NCI-H2107 treated with DMSO at 0.1 percent for 48 hours (cell line): ENCODE measurements at regions not wholly inside any gene's neighbourhood (a gene's known extent, or its start where the extent isn't known, plus 50 kb on each side); places are given as distances from the start of the nearest gene placed in this dataset.

Experiments
- DNase-seq: peaks from one replicate; lab custom pipeline; 2025; ENCODE audit not compliant: unreplicated experiment; lab: John Stamatoyannopoulos, UW

GRCh38 chr4:132818091-132818490 is 331.0 kb upstream of the PCDH10 start:
- no peak for DNase-seq

DNA sequence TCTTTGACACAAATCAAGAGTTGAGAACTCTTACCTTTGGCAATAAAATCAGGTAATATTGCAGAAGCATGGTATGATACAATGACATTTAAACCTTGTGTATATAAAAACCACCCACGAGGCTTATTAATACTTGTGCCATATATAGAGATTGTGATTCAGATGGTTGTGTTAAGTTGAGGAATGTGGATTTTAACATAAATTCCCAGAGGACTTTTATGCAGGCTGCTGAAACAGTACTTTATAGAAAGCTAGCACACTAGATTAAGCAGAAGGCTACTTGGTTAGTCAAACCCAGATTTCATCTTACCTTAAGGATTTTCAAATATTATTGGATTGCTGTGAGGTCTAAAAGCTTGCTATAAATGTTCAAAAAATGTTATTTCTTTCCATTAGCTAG is 325.7 kb upstream of the PCDH10 start:
- no peak for DNase-seq

- no peak for DNase-seq
Measured at GRCh38 chr4:132824761-132825160, 324.3 kb upstream of the PCDH10 start.

DNA sequence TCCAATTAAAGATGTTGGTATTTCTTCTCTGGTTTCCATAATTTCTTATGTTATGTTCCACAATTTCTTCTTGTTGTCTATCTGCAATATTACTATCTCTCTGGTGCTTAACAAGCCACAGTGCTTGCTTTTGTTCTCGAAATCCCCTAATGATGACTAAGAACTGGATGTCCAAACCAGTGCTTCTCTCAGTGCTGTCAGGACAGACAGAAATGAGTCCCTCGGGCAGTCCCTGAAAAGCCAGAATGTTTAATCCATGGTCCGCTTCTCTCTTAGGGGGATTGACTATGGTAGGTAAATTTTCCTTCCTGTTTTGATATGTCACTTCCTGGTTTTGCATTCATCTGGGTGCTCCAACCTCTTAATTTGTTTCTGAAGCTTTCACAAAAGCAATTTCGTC is 321.6 kb upstream of the PCDH10 start:
- DNase-seq: no peak

DNA sequence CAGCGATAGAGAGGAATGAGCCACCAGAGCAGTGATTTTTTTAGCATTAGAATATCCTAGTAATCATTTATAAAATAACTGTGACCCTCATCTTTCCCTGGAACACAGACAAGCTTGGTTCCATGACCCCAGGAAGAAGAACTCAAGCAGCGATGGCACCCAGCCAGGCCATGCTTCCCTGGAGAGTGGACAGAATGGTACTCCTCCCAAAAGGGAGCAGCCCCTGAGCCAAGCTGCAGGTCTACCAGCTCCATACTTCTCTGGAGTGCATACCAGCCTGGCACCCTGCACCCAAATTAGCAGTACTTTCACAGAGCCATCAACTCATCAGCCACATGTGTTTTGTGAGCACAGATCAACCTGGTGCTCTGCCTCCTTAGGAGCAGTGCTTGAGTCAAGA is 310.9 kb upstream of the PCDH10 start:
- DNase-seq: no peak

GRCh38 chr4:132839070-132839469 is 310.0 kb upstream of the PCDH10 start:
- no peak for DNase-seq

DNA sequence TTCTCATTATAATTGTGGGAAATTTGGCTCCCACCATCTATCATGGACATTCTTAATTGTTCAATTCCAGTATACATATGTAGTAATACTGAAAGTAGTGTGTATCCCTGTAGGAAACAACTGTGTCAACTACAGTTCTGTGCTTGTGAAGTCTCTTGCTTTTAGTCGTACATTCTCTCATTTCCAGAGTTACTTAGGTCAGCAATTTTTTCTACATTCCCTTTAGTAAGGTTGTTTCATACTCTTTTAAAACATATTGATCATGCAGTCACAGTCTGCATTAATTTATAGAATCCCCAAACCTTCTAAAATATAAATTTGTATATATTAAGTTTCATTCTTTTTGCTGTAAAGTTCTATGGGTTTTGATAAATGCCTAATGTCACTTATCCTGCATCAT is 289.2 kb upstream of the PCDH10 start:
- DNase-seq: no peak

DNA sequence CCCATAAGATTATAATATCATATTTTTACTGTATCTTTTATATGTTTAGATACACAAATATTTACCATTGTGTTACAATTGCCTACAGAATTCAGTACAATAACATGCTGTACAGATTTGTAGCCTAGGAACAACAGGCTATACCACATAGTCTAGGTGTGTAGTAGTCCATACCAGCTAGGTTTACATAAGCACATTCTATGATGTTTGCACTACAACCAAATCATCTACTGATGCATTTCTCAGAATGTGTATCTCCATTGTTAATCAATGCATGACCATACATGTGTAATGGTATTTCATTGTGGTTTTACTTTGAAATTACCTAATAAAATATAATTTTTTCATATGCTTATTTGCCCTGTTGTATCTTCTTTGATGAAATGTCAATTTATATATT is 288.1 kb upstream of the PCDH10 start:
- no peak for DNase-seq

- no peak for DNase-seq
Measured at GRCh38 chr4:132863619-132864018, 285.5 kb upstream of the PCDH10 start.

DNA sequence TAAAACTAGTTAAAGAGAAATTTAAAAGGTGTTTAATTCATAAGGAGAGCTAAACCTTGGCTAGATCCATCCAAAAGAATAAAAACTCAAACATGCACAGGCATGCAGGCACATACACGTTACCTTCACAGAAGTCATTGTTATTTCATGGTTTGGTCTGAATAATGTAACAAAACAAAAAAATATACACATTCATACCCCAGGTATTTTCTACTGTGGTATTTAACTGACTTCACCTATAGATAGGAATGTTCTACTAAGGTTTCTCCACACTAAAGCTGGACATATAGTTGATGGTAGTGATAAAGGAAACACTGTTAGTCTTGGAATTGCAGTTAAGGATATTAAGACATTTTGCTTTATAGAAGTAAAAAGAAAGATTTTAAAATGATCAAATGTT is 283.6 kb upstream of the PCDH10 start:
- DNase-seq: no peak

- no peak for DNase-seq
Measured at GRCh38 chr4:132865922-132866321, 283.2 kb upstream of the PCDH10 start.

GRCh38 chr4:132866616-132867015 is 282.5 kb upstream of the PCDH10 start:
- no peak for DNase-seq

DNA sequence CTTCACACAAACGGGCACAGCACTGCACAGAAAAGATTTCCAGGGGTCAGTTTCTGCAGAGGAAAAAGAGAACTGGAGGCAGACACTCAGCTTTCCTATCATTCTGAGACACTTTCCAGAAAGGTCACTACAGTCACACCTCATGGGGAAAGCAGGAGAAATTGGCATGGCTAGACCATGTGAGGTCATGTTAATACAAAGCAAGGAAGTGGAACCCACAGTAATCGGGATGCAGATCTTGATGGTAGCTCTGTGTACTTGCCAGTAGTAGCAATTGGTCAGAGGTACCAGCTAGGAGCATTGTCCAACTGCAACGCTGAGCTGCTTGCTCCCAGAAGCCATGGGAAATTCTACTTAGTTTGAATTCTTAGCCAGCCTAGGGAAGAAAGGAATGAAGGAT is 255.3 kb upstream of the PCDH10 start:
- DNase-seq: no peak

DNA sequence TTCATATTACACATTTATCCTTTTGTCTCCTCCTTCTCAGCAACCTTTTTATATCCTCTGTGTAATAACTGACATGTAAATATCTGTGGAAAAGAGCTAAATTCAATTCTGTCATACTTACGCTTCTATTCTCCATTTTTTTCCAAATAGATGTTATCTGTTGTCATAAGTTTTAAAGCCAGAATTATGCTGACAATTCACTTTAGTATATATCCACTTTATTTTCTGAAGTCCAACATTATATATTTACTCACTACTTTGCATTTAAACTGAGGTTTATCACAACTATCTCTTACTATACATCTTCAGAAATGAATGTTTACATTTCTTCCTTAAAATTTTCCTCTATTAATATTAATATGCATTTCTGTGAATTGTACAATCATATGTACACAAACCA is 247.9 kb upstream of the PCDH10 start:
- DNase-seq: no peak

DNA sequence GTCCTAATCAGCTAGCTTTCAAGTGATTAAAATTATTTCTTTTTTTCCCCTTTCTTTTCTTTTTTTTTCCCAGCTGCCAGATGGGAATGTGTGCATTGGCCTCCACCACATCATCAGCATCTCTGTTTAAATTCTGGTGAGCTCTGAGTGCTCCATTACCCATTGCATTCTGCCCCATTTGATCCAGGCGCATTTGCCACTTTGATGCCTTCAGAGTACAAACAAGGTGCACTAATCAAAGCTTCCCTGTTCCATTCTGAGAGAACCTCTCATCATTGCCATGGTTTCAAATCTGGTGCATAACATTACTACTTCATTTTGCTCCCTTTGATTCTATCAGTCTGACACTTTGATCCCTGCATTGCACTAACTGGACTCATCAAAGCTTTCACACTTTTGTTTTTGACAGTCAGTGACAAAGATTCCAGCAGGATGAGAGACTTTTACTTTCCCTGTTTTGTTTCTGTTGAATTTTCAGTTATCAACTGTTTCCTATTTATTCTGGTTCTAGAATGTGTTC is 238.8 kb upstream of the PCDH10 start:
- no peak for DNase-seq

DNA sequence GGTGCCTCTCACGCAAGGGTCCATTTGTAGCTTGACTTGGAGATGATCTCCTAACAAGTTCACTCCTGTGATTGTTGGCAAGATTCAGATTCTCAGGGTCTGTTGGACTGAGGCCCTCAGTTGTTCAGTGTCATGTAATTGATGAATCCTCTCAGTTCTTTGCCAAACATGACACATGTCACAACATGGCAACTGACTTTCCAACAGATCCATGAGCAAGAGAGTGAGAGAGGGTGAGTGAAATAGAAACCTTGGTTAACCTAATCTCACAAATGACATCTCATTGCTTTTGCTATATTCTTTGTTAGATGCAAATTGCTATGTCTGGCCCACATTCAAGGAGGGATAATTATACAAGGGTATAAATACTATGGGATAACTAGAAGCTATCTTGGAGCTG is 231.0 kb upstream of the PCDH10 start:
- DNase-seq: no peak

DNA sequence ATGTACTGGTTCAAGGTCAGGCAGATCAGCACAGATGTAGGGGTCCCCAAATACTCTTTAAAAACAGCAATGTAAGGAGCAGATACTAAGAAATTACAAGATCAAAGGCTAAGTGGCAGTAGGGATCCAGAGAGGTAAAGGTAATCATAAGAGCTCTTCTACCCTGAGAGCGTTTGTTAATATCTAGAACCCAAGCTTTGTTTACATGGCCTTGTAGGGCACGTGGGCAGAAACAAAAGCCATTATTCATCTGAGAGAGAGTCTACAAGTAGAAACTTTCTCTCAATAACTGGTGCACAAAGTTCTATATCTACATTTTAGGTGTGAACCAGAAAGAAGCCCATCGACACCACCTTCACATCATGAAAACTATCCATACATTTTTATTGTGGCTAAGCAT is 225.6 kb upstream of the PCDH10 start:
- no peak for DNase-seq

- no peak for DNase-seq
Measured at GRCh38 chr4:132934911-132935310, 214.2 kb upstream of the PCDH10 start.

GRCh38 chr4:132955146-132955545 is 193.9 kb upstream of the PCDH10 start:
- no peak for DNase-seq

DNA sequence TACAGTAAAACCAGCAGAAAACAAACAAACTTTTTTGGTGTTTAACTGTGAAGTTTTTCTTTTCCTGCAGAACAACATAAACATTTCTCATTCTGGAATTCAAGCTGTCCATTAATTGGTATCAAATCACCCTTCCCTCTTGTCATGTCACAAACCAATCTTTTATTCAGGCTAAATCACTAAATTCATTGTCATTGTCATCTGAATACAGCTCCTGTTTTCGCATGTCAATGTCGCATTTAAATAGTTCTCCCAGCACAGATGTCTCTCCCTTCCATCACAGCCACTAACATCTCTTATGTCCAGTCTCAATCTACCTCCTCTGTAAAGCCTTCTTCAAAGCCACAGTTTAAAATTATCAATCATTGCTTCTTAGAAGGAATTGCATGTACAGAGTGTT is 192.1 kb upstream of the PCDH10 start:
- no peak for DNase-seq

DNA sequence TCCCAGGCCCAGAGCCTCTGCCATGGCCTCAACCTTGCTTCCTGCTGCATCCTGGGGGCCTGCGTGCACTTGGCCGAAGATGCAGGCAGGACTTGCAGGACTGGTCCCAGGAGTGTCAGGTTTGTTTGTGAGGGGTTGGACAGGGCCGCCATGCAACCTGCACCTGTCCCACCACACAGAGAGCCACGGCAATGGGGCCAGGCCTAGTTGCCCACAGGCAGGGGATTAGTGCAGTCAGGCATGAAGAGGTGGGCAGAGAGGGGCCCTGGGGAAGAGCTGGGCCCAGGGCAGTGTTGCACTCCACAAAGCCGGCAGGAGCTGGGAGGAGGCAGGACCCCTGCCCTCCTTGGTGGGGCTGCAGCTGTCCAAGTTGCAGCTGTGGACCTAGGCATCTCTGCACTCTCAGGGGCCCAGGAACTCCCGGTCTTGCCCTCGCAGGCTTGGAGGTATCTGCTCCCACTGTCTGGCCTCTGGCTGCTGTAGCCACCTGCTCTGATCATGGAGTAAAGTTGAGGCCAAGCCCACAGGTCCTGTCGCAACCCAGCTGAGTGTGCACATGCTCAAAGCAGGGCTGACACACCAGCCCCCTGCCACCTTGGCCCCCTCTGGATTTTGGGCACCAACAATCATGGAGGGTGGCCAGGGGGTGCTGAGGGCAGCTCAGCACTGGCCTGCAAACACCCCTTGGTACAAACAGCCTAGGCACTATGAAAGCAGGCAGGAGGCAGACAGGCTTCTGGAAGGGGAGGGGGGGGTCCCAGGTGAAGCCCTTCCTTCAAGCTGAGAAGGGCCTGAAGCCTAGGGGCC is 190.4 kb upstream of the PCDH10 start:
- DNase-seq: no peak

DNA sequence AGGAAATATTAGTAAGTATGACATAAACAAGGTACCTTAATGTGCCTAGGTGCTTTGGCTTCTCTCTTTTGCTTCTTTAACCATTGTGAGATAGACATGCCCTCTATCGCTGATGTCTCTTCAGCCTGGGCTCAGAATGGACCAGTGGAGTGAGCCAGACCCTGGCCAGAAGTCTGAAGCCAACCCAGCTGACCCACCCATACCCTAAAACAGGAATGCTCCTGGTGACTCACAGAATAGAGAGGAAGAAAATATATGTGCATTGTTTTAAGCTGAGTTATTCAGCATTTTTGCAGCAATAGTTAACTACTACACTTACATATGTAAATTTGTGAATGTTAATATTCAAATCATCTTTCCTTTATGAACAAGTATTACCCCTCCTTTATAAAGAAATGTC is 167.5 kb upstream of the PCDH10 start:
- DNase-seq: no peak

DNA sequence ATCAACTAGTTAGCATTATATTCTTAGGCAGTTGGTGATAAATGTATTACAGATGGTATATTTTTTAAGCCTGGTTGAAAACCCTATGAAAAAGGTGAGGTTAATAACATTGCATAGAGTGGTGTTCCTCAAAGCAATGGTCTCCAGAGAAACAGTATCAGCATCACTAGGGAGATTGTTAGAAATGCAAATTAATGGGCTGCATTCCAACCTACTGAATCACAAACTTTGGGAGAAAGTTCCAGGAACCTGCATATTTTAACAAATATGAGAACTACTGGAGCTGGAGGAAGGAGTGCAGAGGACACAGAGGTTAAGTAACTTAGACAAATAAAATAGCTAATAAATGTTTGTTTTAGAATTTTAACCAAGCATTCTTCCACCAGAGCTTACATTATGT is 166.9 kb upstream of the PCDH10 start:
- no peak for DNase-seq
